SU-DHL-6 (cell line): ENCODE measurements at regions not wholly inside any gene's neighbourhood (a gene's known extent, or its start where the extent isn't known, plus 50 kb on each side); places are given as distances from the start of the nearest gene placed in this dataset.

Experiments used
- H2AFZ ChIP-seq: fragments of 200-600 bp; sonication (generic); 2 replicates; pipeline ENCODE4 v1.6.1; 2014; ENCODE audit warnings: low read depth, mild to moderate bottlenecking, moderate library complexity, mixed read lengths, antibody characterized with exemption, low read length; ENCODE audit not compliant: severe bottlenecking
- H3F3A ChIP-seq: fragments of 200-600 bp; shearing (Covaris generic); 2 replicates; pipeline ENCODE4 v1.6.0; 2016; ENCODE audit warnings: antibody characterized with exemption, mild to moderate bottlenecking; ENCODE audit not compliant: insufficient read depth
- H3K27ac ChIP-seq: fragments of 200-600 bp; sonication (generic); 2 replicates; pipeline ENCODE4 v1.5.1; 2016; ENCODE audit warnings: low read depth, mild to moderate bottlenecking, low read length, moderate library complexity, mixed read lengths
- H3K27me3 ChIP-seq: fragments of 200-600 bp; sonication (generic), shearing (Covaris generic); 2 replicates; pipeline ENCODE4 v1.6.0; 2014; ENCODE audit warnings: mild to moderate bottlenecking, low read length
- H3K36me3 ChIP-seq: fragments of 200-600 bp; sonication (generic); 2 replicates; pipeline ENCODE4 v1.6.1; 2014; ENCODE audit warnings: mild to moderate bottlenecking, low read length, mixed read lengths
- H3K4me2 ChIP-seq: fragments of 300-600, 200-600 bp; shearing (Covaris generic), sonication (generic); 2 replicates; pipeline ENCODE4 v1.6.0; 2014; ENCODE audit warnings: low read length, low read depth, mild to moderate bottlenecking; ENCODE audit not compliant: poor library complexity, severe bottlenecking
- H3K4me3 ChIP-seq: fragments of 200-600 bp; sonication (generic); 2 replicates; pipeline ENCODE4 v1.5.1; 2014; ENCODE audit warnings: antibody characterized with exemption, low read length, mild to moderate bottlenecking, mixed read lengths; ENCODE audit not compliant: insufficient read depth, poor library complexity, severe bottlenecking
- H3K79me2 ChIP-seq: fragments of 200-600 bp; sonication (generic); 2 replicates; pipeline ENCODE4 v1.6.1; 2014; ENCODE audit warnings: mild to moderate bottlenecking, low read length, moderate library complexity; ENCODE audit not compliant: insufficient read depth
- H3K9ac ChIP-seq: fragments of 200-600 bp; sonication (generic); 2 replicates; pipeline ENCODE4 v1.7.0; 2014; ENCODE audit warnings: mild to moderate bottlenecking, low read length
- H3K9me2 ChIP-seq: fragments of 200-600 bp; sonication (generic); replicated peaks from 2 replicates; pipeline ENCODE4 v1.6.1; 2014; ENCODE audit warnings: low read length; ENCODE audit not compliant: insufficient read depth
- H3K9me3 ChIP-seq: fragments of 200-600 bp; sonication (generic); 2 replicates; pipeline ENCODE4 v1.6.1; 2014; ENCODE audit warnings: low read length, mixed read lengths; ENCODE audit not compliant: insufficient read depth
- H4K20me1 ChIP-seq: fragments of 200-600 bp; sonication (generic); 2 replicates; pipeline ENCODE4 v1.6.1; 2014; ENCODE audit warnings: low read depth, mild to moderate bottlenecking, antibody characterized with exemption, low read length, moderate library complexity, mixed read lengths
- EZH2phosphoT487 ChIP-seq: fragments of 200-600 bp; sonication (generic), shearing (Covaris generic); conservative IDR thresholded peaks from 2 replicates; pipeline ENCODE4 v1.6.1; 2018; ENCODE audit warnings: mild to moderate bottlenecking, antibody characterized with exemption, low read length, moderate library complexity, mixed read lengths
- TF ChIP-seq, protein P1 (sequence below): fragments of 200-600 bp; sonication (generic); IDR thresholded peaks from one replicate; pipeline ENCODE4 v1.5.1; 2017; ENCODE audit warnings: antibody characterized with exemption, mild to moderate bottlenecking, low read length, moderate library complexity; ENCODE audit not compliant: insufficient read depth, poor library complexity, severe bottlenecking

DNA sequence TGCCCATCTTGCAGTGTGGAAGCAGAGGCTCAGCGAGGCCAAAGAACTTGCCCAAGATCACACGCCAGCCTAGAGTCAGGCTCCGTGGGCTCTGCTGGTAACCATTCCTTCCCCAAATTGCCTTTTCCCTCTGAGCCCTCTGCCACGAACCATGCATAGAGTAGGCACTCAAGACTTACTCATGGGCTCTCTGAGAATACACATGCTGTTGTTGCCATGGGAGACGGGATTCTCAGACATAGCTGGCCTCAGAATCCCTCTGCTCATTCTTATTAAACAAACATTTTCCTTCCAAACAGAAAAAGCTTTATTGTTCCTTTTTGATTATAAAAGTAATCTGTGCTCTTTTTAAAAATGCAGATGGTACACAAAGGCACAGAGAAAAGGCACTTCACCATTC is 52.5 kb upstream of the WSCD2 start:
- Histone ChIP-seq H3F3A (no peaks in the 10 kb centered on the region), H3K27ac (no peak overlapping the region), H3K36me3 (no peaks in the 10 kb centered on the region), H3K9ac (no peak overlapping the region), H3K9me2 (no peaks in the 10 kb centered on the region), H3K27me3 (no peaks in the 10 kb centered on the region), H4K20me1 (no peaks in the 10 kb centered on the region), H3K4me2 (no peak overlapping the region), H2AFZ (no peak overlapping the region), H3K4me3 (no peak overlapping the region), H3K79me2 (no peaks in the 10 kb centered on the region), H3K9me3 (no peaks in the 10 kb centered on the region)
- TF ChIP-seq, protein P1, sequence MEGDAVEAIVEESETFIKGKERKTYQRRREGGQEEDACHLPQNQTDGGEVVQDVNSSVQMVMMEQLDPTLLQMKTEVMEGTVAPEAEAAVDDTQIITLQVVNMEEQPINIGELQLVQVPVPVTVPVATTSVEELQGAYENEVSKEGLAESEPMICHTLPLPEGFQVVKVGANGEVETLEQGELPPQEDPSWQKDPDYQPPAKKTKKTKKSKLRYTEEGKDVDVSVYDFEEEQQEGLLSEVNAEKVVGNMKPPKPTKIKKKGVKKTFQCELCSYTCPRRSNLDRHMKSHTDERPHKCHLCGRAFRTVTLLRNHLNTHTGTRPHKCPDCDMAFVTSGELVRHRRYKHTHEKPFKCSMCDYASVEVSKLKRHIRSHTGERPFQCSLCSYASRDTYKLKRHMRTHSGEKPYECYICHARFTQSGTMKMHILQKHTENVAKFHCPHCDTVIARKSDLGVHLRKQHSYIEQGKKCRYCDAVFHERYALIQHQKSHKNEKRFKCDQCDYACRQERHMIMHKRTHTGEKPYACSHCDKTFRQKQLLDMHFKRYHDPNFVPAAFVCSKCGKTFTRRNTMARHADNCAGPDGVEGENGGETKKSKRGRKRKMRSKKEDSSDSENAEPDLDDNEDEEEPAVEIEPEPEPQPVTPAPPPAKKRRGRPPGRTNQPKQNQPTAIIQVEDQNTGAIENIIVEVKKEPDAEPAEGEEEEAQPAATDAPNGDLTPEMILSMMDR: no peak
- no peak for TF ChIP-seq EZH2phosphoT487

DNA sequence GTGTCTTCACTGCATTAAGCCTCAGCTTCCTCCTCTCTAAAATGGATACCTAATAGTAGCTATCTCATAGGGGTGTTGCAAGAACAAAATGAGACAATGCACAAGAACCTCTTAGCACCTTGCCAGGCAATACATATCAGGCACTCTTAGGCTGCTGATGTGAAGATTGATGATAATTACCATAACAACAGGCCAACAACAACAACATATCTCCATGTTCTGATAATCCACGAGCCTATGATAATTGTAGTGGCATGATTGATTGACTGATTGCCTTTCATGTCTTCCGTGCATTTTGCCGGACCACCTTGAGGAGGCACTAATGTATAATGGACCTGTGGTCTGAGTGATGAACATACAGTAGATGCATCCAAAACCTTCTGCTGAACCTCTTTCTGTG is 50.7 kb upstream of the WSCD2 start:
- Histone ChIP-seq H3K9me3 (no peaks in the 10 kb centered on the region), H4K20me1 (no peaks in the 10 kb centered on the region), H3K9me2 (no peaks in the 10 kb centered on the region), H3K4me3 (no peak overlapping the region), H3K27me3 (no peaks in the 10 kb centered on the region), H3K79me2 (no peaks in the 10 kb centered on the region), H3K9ac (no peak overlapping the region), H2AFZ (no peak overlapping the region), H3K4me2 (no peak overlapping the region), H3F3A (no peaks in the 10 kb centered on the region), H3K36me3 (no peaks in the 10 kb centered on the region), H3K27ac (no peak overlapping the region)
- TF ChIP-seq, protein P1: no peak
- TF ChIP-seq EZH2phosphoT487: no peak
